ENCODE measurements at regions not wholly inside any gene's neighbourhood (a gene's known extent, or its start where the extent isn't known, plus 50 kb on each side); places are given as distances from the start of the nearest gene placed in this dataset.

DNA sequence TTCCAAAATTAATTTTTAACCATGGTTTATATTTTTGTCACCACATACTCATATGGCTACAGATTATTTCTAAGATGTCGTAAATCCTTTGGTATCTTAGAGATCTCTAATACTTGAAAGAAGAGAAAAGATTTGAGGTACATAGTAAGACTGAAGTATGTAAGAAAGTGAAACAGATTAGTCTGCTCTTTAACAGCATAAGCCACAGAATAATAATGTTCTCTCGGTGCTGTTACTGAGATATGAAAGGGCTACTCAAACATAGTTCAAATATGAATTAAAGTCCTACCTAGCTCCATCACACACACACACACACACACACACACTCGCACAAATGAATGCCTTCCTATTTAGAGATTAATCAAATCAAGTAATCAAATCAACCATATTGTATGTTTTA lies 274.1 kb upstream of the PCDH18 start:
- Histone ChIP-seq H3K9me3 (no peaks in the 10 kb centered on the region), H3K27ac (ENCODE audit: low read depth in 2 of 2, low read length in 1 of 2) (no peak overlapping the region), H3F3A (replicated peaks; ENCODE audit: insufficient read depth) (no peaks in the 10 kb centered on the region), H3K9ac (no peak overlapping the region), H3K9me2 (no peaks in the 10 kb centered on the region), H3K4me1 (ENCODE audit: control insufficient read depth in 1 of 2, insufficient read depth in 2 of 2, low read depth in 1 of 2, low read length in 1 of 2) (no peaks in the 10 kb centered on the region), H2AFZ (ENCODE audit: low read depth) (no peak overlapping the region), H3K4me3 (ENCODE audit: low read depth in 2 of 2, low read length in 1 of 2) (no peak overlapping the region), H3K4me2 (no peak overlapping the region), H3K36me3 (replicated peaks in 1 of 2; ENCODE audit: control insufficient read depth in 1 of 2, insufficient read depth in 2 of 2, low read length in 1 of 2) (no peaks in the 10 kb centered on the region), H3K27me3 (ENCODE audit: insufficient read depth) (no peaks in the 10 kb centered on the region), H3K79me2 (ENCODE audit: insufficient read depth) (no peaks in the 10 kb centered on the region), H4K20me1 (ENCODE audit: insufficient read depth) (no peaks in the 10 kb centered on the region)
- POLR2A ChIA-PET, result no interaction called here
- WGBS (ENCODE audit: low lambda C conversion rate), result 98% methylated on average over 3 of the region's 3 CpGs
- no peak for DNase-seq
- CTCF ChIA-PET, result interaction anchor here (0.7 kb wide), 1 partner anchor 875 kb away, joined by 4 read pairs; no protein-coding TSS in a partner anchor
- no peak for TF ChIP-seq POLR2AphosphoS5 (IDR thresholded peaks at IDR 0.05; ENCODE audit: low read depth, low read length)
- TF ChIP-seq FOSL2 (IDR thresholded peaks at IDR 0.05; ENCODE audit: borderline replicate concordance, low read depth), result no peak
- TF ChIP-seq RXRA (IDR thresholded peaks at IDR 0.05; ENCODE audit: borderline replicate concordance, low read depth), result no peak
- no peak for TF ChIP-seq MEF2A (IDR thresholded peaks at IDR 0.05; ENCODE audit: borderline replicate concordance, low read depth)
- no peak for TF ChIP-seq FOXM1 (IDR thresholded peaks at IDR 0.05; ENCODE audit: low read depth)
- TF ChIP-seq, protein P1, sequence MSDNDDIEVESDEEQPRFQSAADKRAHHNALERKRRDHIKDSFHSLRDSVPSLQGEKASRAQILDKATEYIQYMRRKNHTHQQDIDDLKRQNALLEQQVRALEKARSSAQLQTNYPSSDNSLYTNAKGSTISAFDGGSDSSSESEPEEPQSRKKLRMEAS (IDR thresholded peaks at IDR 0.05; ENCODE audit: low read depth), result no peak
- no peak for TF ChIP-seq RAD21 (IDR thresholded peaks at IDR 0.05; ENCODE audit: low read length)
- TF ChIP-seq NFIC (IDR thresholded peaks at IDR 0.05; ENCODE audit: borderline replicate concordance), result no peak
- no peak for TF ChIP-seq SIN3A (IDR thresholded peaks at IDR 0.05; ENCODE audit: borderline replicate concordance, low read depth, low read length)
- TF ChIP-seq EZH2phosphoT487 (IDR thresholded peaks at IDR 0.05; ENCODE audit: borderline replicate concordance, low read depth), result no peak
- TF ChIP-seq TEAD4 (IDR thresholded peaks at IDR 0.05; ENCODE audit: borderline replicate concordance, insufficient read depth), result no peak
- TF ChIP-seq EP300 (IDR thresholded peaks at IDR 0.05; ENCODE audit: borderline replicate concordance in 1 of 2, low read depth in 1 of 2, low read length in 1 of 2), result no peak
- TF ChIP-seq RFX5 (IDR thresholded peaks at IDR 0.05; ENCODE audit: low read length), result no peak
- TF ChIP-seq, protein P2, sequence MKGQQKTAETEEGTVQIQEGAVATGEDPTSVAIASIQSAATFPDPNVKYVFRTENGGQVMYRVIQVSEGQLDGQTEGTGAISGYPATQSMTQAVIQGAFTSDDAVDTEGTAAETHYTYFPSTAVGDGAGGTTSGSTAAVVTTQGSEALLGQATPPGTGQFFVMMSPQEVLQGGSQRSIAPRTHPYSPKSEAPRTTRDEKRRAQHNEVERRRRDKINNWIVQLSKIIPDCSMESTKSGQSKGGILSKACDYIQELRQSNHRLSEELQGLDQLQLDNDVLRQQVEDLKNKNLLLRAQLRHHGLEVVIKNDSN (IDR thresholded peaks at IDR 0.05; ENCODE audit: borderline replicate concordance, low read depth), result no peak
- no peak for TF ChIP-seq YY1 (IDR thresholded peaks at IDR 0.05; ENCODE audit: low read depth)

DNA sequence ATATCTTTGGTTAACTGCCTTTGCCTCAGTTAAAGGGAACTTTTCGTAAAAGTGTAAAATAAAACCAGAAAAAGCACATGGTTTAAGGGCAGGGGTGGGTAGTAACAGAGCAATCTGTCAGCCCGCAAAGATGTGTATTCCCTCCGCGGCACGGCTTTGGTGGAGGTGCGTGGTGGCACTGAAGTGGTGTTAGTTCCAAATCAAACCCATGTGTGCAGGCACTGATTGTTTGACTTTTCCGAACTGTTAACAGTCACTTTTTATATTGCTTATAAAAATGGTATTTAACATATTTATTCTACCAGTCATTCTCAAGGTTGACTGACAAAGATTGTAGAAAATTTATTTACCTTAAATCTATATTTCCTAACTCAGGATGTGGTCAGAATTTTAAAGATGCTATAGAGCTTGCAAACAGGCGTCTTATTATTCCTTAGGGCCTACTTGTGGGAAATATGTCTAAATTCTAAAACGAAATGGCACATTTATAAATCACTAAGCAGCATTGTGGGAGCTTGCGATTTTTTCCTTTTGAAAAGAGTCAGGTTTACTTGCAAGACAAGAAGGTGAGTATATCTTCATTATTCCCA lies 272.7 kb upstream of the PCDH18 start:
- Histone ChIP-seq H3K4me3 (ENCODE audit: low read depth in 2 of 2, low read length in 1 of 2) (no peak overlapping the region), H3K4me2 (no peak overlapping the region), H3K27me3 (ENCODE audit: insufficient read depth) (no peaks in the 10 kb centered on the region), H3K27ac (ENCODE audit: low read depth in 2 of 2, low read length in 1 of 2) (no peak overlapping the region), H3K4me1 (ENCODE audit: control insufficient read depth in 1 of 2, insufficient read depth in 2 of 2, low read depth in 1 of 2, low read length in 1 of 2) (no peaks in the 10 kb centered on the region), H3F3A (replicated peaks; ENCODE audit: insufficient read depth) (no peaks in the 10 kb centered on the region), H3K36me3 (replicated peaks in 1 of 2; ENCODE audit: control insufficient read depth in 1 of 2, insufficient read depth in 2 of 2, low read length in 1 of 2) (no peaks in the 10 kb centered on the region), H3K9me3 (no peaks in the 10 kb centered on the region), H3K9me2 (no peaks in the 10 kb centered on the region), H3K79me2 (ENCODE audit: insufficient read depth) (no peaks in the 10 kb centered on the region), H2AFZ (ENCODE audit: low read depth) (no peak overlapping the region), H3K9ac (no peak overlapping the region), H4K20me1 (ENCODE audit: insufficient read depth) (no peaks in the 10 kb centered on the region)
- CTCF ChIA-PET, result interaction anchor here (1.1 kb wide), 1 partner anchor 681 kb away, joined by 3 read pairs; no protein-coding TSS in a partner anchor
- POLR2A ChIA-PET, result no interaction called here
- DNase-seq, result no peak
- 88% methylated on average over 10 of the region's 10 CpGs for WGBS (ENCODE audit: low lambda C conversion rate)
- TF ChIP-seq SIN3A (IDR thresholded peaks at IDR 0.05; ENCODE audit: borderline replicate concordance, low read depth, low read length) (no peak), SMC3 (IDR thresholded peaks at IDR 0.05; ENCODE audit: low read depth, low read length) (no peak), RFX5 (IDR thresholded peaks at IDR 0.05; ENCODE audit: low read length) (no peak), MEF2A (IDR thresholded peaks at IDR 0.05; ENCODE audit: borderline replicate concordance, low read depth) (no peak), RAD21 (IDR thresholded peaks at IDR 0.05; ENCODE audit: low read length) (no peak), FOSL2 (IDR thresholded peaks at IDR 0.05; ENCODE audit: borderline replicate concordance, low read depth) (no peak), NFIC (IDR thresholded peaks at IDR 0.05; ENCODE audit: borderline replicate concordance) (no peak), NRF1 (IDR thresholded peaks at IDR 0.05; ENCODE audit: low read depth, low read length) (no peak)
- TF ChIP-seq, protein P3, sequence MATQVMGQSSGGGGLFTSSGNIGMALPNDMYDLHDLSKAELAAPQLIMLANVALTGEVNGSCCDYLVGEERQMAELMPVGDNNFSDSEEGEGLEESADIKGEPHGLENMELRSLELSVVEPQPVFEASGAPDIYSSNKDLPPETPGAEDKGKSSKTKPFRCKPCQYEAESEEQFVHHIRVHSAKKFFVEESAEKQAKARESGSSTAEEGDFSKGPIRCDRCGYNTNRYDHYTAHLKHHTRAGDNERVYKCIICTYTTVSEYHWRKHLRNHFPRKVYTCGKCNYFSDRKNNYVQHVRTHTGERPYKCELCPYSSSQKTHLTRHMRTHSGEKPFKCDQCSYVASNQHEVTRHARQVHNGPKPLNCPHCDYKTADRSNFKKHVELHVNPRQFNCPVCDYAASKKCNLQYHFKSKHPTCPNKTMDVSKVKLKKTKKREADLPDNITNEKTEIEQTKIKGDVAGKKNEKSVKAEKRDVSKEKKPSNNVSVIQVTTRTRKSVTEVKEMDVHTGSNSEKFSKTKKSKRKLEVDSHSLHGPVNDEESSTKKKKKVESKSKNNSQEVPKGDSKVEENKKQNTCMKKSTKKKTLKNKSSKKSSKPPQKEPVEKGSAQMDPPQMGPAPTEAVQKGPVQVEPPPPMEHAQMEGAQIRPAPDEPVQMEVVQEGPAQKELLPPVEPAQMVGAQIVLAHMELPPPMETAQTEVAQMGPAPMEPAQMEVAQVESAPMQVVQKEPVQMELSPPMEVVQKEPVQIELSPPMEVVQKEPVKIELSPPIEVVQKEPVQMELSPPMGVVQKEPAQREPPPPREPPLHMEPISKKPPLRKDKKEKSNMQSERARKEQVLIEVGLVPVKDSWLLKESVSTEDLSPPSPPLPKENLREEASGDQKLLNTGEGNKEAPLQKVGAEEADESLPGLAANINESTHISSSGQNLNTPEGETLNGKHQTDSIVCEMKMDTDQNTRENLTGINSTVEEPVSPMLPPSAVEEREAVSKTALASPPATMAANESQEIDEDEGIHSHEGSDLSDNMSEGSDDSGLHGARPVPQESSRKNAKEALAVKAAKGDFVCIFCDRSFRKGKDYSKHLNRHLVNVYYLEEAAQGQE (IDR thresholded peaks at IDR 0.05; ENCODE audit: low read depth, low read length), result no peak
- TF ChIP-seq, protein P4, sequence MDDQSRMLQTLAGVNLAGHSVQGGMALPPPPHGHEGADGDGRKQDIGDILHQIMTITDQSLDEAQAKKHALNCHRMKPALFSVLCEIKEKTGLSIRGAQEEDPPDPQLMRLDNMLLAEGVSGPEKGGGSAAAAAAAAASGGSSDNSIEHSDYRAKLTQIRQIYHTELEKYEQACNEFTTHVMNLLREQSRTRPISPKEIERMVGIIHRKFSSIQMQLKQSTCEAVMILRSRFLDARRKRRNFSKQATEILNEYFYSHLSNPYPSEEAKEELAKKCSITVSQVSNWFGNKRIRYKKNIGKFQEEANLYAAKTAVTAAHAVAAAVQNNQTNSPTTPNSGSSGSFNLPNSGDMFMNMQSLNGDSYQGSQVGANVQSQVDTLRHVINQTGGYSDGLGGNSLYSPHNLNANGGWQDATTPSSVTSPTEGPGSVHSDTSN (IDR thresholded peaks at IDR 0.05), result no peak
- TF ChIP-seq, protein P5, sequence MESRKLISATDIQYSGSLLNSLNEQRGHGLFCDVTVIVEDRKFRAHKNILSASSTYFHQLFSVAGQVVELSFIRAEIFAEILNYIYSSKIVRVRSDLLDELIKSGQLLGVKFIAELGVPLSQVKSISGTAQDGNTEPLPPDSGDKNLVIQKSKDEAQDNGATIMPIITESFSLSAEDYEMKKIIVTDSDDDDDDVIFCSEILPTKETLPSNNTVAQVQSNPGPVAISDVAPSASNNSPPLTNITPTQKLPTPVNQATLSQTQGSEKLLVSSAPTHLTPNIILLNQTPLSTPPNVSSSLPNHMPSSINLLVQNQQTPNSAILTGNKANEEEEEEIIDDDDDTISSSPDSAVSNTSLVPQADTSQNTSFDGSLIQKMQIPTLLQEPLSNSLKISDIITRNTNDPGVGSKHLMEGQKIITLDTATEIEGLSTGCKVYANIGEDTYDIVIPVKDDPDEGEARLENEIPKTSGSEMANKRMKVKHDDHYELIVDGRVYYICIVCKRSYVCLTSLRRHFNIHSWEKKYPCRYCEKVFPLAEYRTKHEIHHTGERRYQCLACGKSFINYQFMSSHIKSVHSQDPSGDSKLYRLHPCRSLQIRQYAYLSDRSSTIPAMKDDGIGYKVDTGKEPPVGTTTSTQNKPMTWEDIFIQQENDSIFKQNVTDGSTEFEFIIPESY (IDR thresholded peaks at IDR 0.05; ENCODE audit: borderline replicate concordance, low read depth), result no peak
